Colonic mucosa (tissue), 4 donors: ENCODE measurements at regions not wholly inside any gene's neighbourhood (a gene's known extent, or its start where the extent isn't known, plus 50 kb on each side); places are given as distances from the start of the nearest gene placed in this dataset.

Experiments used
- DNase-seq: peaks from one replicate; pipeline ENCODE4 v3.0.0-alpha.2; 2020
- H3K27ac ChIP-seq: fragments of 200-600 bp; one replicate; pipeline ENCODE4 v1.8.0; 2021
- H3K27me3 ChIP-seq: fragments of 200-600 bp; one replicate; pipeline ENCODE4 v1.8.0; 2021
- H3K36me3 ChIP-seq: fragments of 200-600 bp; one replicate; pipeline ENCODE4 v1.8.0; 2021
- H3K4me1 ChIP-seq: fragments of 200-600 bp; one replicate; pipeline ENCODE4 v1.8.0; 2021; ENCODE audit warnings: mild to moderate bottlenecking
- H3K4me3 ChIP-seq: fragments of 200-600 bp; one replicate; pipeline ENCODE4 v1.8.0; 2021
- H3K9ac ChIP-seq, 2 donors: one replicate each; pipeline ENCODE4 v1.7.0; 2013; ENCODE audit warnings: control low read depth in 2 of 2, low read depth in 2 of 2, low read length in 2 of 2
- H3K9me3 ChIP-seq: fragments of 200-600 bp; one replicate; pipeline ENCODE4 v1.8.0; 2021
- CTCF ChIP-seq: fragments of 200-600 bp; IDR thresholded peaks from one replicate; pipeline ENCODE4 v1.8.0; 2022; ENCODE audit warnings: antibody characterized with exemption, mild to moderate bottlenecking
- intact Hi-C: fragments of 100-400 bp; cut with DNase I; formaldehyde crosslinking; loops from one replicate; pipeline ENCODE4 v1.14.1; 2022
- donor health status: healthy.
- donor health status: DM: no; HTN: no; CAD: no.
- donor health status: DM: no; HTN: no; CAD: no.

GRCh38 chr12:97082029-97082428 is 175.0 kb downstream of the NEDD1 start:
- Histone ChIP-seq H3K4me1 (no peaks in the 10 kb centered on the region), H3K4me3 (no peak overlapping the region), H3K27ac (no peak overlapping the region), H3K27me3 (no peaks in the 10 kb centered on the region), H3K36me3 (no peaks in the 10 kb centered on the region), H3K9me3 (no peaks in the 10 kb centered on the region), H3K9ac (no peak overlapping the region)
- DNase-seq, result no peak
- no peak for TF ChIP-seq CTCF
- intact Hi-C loops, result no loop called here

- no peaks in the 10 kb centered on the region for H3K27me3 ChIP-seq
- no peak overlapping the region for H3K27ac ChIP-seq
- no peaks in the 10 kb centered on the region for H3K36me3 ChIP-seq
- H3K9me3 ChIP-seq, result no peaks in the 10 kb centered on the region
- TF ChIP-seq CTCF, result no peak
- no peak overlapping the region for H3K4me3 ChIP-seq
- no peak for DNase-seq
- intact Hi-C loops, result no loop called here
- H3K4me1 ChIP-seq, result no peaks in the 10 kb centered on the region
- no peak overlapping the region for H3K9ac ChIP-seq
These were observed 186.2 kb downstream of the NEDD1 start for GRCh38 chr12:97093187-97093683.

GRCh38 chr12:97097734-97098133 is 190.7 kb downstream of the NEDD1 start:
- no peaks in the 10 kb centered on the region for H3K9me3 ChIP-seq
- no peak for TF ChIP-seq CTCF
- no peak overlapping the region for H3K9ac ChIP-seq
- H3K4me3 ChIP-seq, result no peak overlapping the region
- H3K27ac ChIP-seq, result no peak overlapping the region
- no peaks in the 10 kb centered on the region for H3K4me1 ChIP-seq
- H3K36me3 ChIP-seq, result no peaks in the 10 kb centered on the region
- DNase-seq, result no peak
- H3K27me3 ChIP-seq, result no peaks in the 10 kb centered on the region
- intact Hi-C loops, result no loop called here

- H3K9ac ChIP-seq, result no peak overlapping the region
- DNase-seq, result no peak
- H3K4me1 ChIP-seq, result no peaks in the 10 kb centered on the region
- H3K27me3 ChIP-seq, result no peaks in the 10 kb centered on the region
- no peak overlapping the region for H3K4me3 ChIP-seq
- no peak overlapping the region for H3K27ac ChIP-seq
- TF ChIP-seq CTCF, result no peak
- intact Hi-C loops, result no loop called here
- no peaks in the 10 kb centered on the region for H3K9me3 ChIP-seq
- no peaks in the 10 kb centered on the region for H3K36me3 ChIP-seq
These were observed 202.4 kb downstream of the NEDD1 start for GRCh38 chr12:97109441-97109840.

- Histone ChIP-seq H3K9me3 (no peaks in the 10 kb centered on the region), H3K4me1 (no peaks in the 10 kb centered on the region), H3K36me3 (no peaks in the 10 kb centered on the region), H3K9ac (no peak overlapping the region), H3K27ac (no peak overlapping the region), H3K4me3 (no peak overlapping the region), H3K27me3 (no peaks in the 10 kb centered on the region)
- intact Hi-C loops, result no loop called here
- DNase-seq, result no peak
- TF ChIP-seq CTCF, result no peak
These were observed 205.1 kb downstream of the NEDD1 start for GRCh38 chr12:97112136-97112535.
